Activated naive CD8-positive, alpha-beta T cell treated with anti-CD3 and anti-CD28 coated beads for 36 hours (primary cell): ENCODE measurements at regions not wholly inside any gene's neighbourhood (a gene's known extent, or its start where the extent isn't known, plus 50 kb on each side); places are given as distances from the start of the nearest gene placed in this dataset.

Experiments used
- DNase-seq: peaks from one replicate; pipeline ENCODE4 v3.0.0; 2021
- H3K27ac Mint-ChIP-seq: one replicate; pipeline ENCODE4 v1.8.0; 2022; ENCODE audit warnings: mild to moderate bottlenecking, moderate library complexity, mixed read lengths
- H3K27me3 Mint-ChIP-seq: one replicate; pipeline ENCODE4 v1.8.0; 2022; ENCODE audit warnings: mild to moderate bottlenecking, mixed read lengths
- H3K36me3 Mint-ChIP-seq: one replicate; pipeline ENCODE4 v1.8.0; 2021; ENCODE audit warnings: mild to moderate bottlenecking, mixed read lengths
- H3K4me1 Mint-ChIP-seq: one replicate; pipeline ENCODE4 v1.8.0; 2021; ENCODE audit warnings: mixed read lengths
- H3K4me3 Mint-ChIP-seq: one replicate; pipeline ENCODE4 v1.8.0; 2022; ENCODE audit warnings: mild to moderate bottlenecking, moderate library complexity, mixed read lengths
- H3K9me3 Mint-ChIP-seq: one replicate; pipeline ENCODE4 v1.8.0; 2022; ENCODE audit warnings: mixed read lengths

GRCh38 chr18:73918816-73919215 lies 228.8 kb downstream of the FBXO15 start:
- Mint-ChIP-seq H3K27ac (no peak overlapping the region), H3K36me3 (no peaks in the 10 kb centered on the region), H3K4me3 (no peak overlapping the region), H3K27me3 (peaks cover 13% of the 10 kb centered on the region), H3K9me3 (no peaks in the 10 kb centered on the region), H3K4me1 (no peaks in the 10 kb centered on the region)
- DNase-seq = no peak

- Mint-ChIP-seq H3K4me1 (no peaks in the 10 kb centered on the region), H3K4me3 (no peak overlapping the region), H3K27me3 (peaks cover 12% of the 10 kb centered on the region), H3K36me3 (no peaks in the 10 kb centered on the region), H3K27ac (no peak overlapping the region), H3K9me3 (no peaks in the 10 kb centered on the region)
- no peak for DNase-seq
Observed at GRCh38 chr18:73917046-73917445, 230.6 kb downstream of the FBXO15 start.

- no peaks in the 10 kb centered on the region for H3K4me1 Mint-ChIP-seq
- no peaks in the 10 kb centered on the region for H3K36me3 Mint-ChIP-seq
- H3K4me3 Mint-ChIP-seq = no peak overlapping the region
Observed at GRCh38 chr18:73913505-73913904, 234.1 kb downstream of the FBXO15 start.

GRCh38 chr18:73908323-73908722 lies 239.3 kb downstream of the FBXO15 start:
- H3K9me3 Mint-ChIP-seq = no peaks in the 10 kb centered on the region
- no peak for DNase-seq
- no peak overlapping the region for H3K4me3 Mint-ChIP-seq
- no peak overlapping the region for H3K27ac Mint-ChIP-seq
- no peaks in the 10 kb centered on the region for H3K4me1 Mint-ChIP-seq
- H3K27me3 Mint-ChIP-seq = peaks cover 24% of the 10 kb centered on the region
- H3K36me3 Mint-ChIP-seq = no peaks in the 10 kb centered on the region

More at GRCh38 chr18:73913505-73913904, 234.1 kb downstream of the FBXO15 start:
- Mint-ChIP-seq H3K27ac (no peak overlapping the region), H3K27me3 (peaks cover 19% of the 10 kb centered on the region), H3K9me3 (no peaks in the 10 kb centered on the region)
- DNase-seq = no peak

- Mint-ChIP-seq H3K36me3 (no peaks in the 10 kb centered on the region), H3K4me1 (no peaks in the 10 kb centered on the region), H3K27me3 (peaks cover 6% of the 10 kb centered on the region), H3K4me3 (no peak overlapping the region), H3K9me3 (no peaks in the 10 kb centered on the region), H3K27ac (no peak overlapping the region)
- DNase-seq = no peak
Observed at GRCh38 chr18:73901566-73901965, 246.1 kb downstream of the FBXO15 start.

GRCh38 chr18:73901151-73901550 lies 246.5 kb downstream of the FBXO15 start:
- no peaks in the 10 kb centered on the region for H3K9me3 Mint-ChIP-seq
- H3K27ac Mint-ChIP-seq = no peak overlapping the region
- no peak overlapping the region for H3K4me3 Mint-ChIP-seq
- H3K36me3 Mint-ChIP-seq = no peaks in the 10 kb centered on the region
- H3K27me3 Mint-ChIP-seq = peaks cover 1% of the 10 kb centered on the region
- no peak for DNase-seq
- H3K4me1 Mint-ChIP-seq = no peaks in the 10 kb centered on the region

- no peak for DNase-seq
- Mint-ChIP-seq H3K27me3 (no peaks in the 10 kb centered on the region), H3K36me3 (no peaks in the 10 kb centered on the region), H3K4me1 (no peaks in the 10 kb centered on the region), H3K9me3 (no peaks in the 10 kb centered on the region), H3K27ac (no peak overlapping the region), H3K4me3 (no peak overlapping the region)
Observed at GRCh38 chr18:73900106-73900835, 247.4 kb downstream of the FBXO15 start.

- H3K36me3 Mint-ChIP-seq = no peaks in the 10 kb centered on the region
- no peaks in the 10 kb centered on the region for H3K4me1 Mint-ChIP-seq
Observed at GRCh38 chr18:73897517-73897916, 250.1 kb downstream of the FBXO15 start.

GRCh38 chr18:73896685-73897084 lies 250.9 kb downstream of the FBXO15 start:
- Mint-ChIP-seq H3K9me3 (no peaks in the 10 kb centered on the region), H3K36me3 (no peaks in the 10 kb centered on the region), H3K27me3 (peaks cover 3% of the 10 kb centered on the region), H3K4me1 (no peaks in the 10 kb centered on the region), H3K27ac (no peak overlapping the region), H3K4me3 (no peak overlapping the region)
- no peak for DNase-seq

More at GRCh38 chr18:73897517-73897916, 250.1 kb downstream of the FBXO15 start:
- Mint-ChIP-seq H3K4me3 (no peak overlapping the region), H3K9me3 (no peaks in the 10 kb centered on the region), H3K27me3 (peaks cover 3% of the 10 kb centered on the region), H3K27ac (no peak overlapping the region)
- DNase-seq = no peak

- Mint-ChIP-seq H3K27me3 (peaks cover 3% of the 10 kb centered on the region), H3K27ac (no peak overlapping the region), H3K4me3 (no peak overlapping the region), H3K36me3 (no peaks in the 10 kb centered on the region), H3K9me3 (no peaks in the 10 kb centered on the region), H3K4me1 (no peaks in the 10 kb centered on the region)
- no peak for DNase-seq
Observed at GRCh38 chr18:73895701-73896100, 251.9 kb downstream of the FBXO15 start.

- H3K4me3 Mint-ChIP-seq = no peak overlapping the region
- H3K27ac Mint-ChIP-seq = no peak overlapping the region
- H3K27me3 Mint-ChIP-seq = peaks cover 3% of the 10 kb centered on the region
- no peaks in the 10 kb centered on the region for H3K36me3 Mint-ChIP-seq
- H3K9me3 Mint-ChIP-seq = no peaks in the 10 kb centered on the region
- no peak for DNase-seq
- no peaks in the 10 kb centered on the region for H3K4me1 Mint-ChIP-seq
Observed at GRCh38 chr18:73893880-73894279, 253.8 kb downstream of the FBXO15 start.

- no peak for DNase-seq
- H3K27ac Mint-ChIP-seq = no peak overlapping the region
- no peak overlapping the region for H3K4me3 Mint-ChIP-seq
- H3K9me3 Mint-ChIP-seq = no peaks in the 10 kb centered on the region
- no peaks in the 10 kb centered on the region for H3K4me1 Mint-ChIP-seq
- peaks cover 3% of the 10 kb centered on the region for H3K27me3 Mint-ChIP-seq
- H3K36me3 Mint-ChIP-seq = no peaks in the 10 kb centered on the region
Observed at GRCh38 chr18:73891572-73892421, 255.8 kb downstream of the FBXO15 start.

GRCh38 chr18:73888565-73888964 lies 259.1 kb downstream of the FBXO15 start:
- H3K4me1 Mint-ChIP-seq = no peaks in the 10 kb centered on the region
- no peak for DNase-seq
- peaks cover 3% of the 10 kb centered on the region for H3K27me3 Mint-ChIP-seq
- H3K36me3 Mint-ChIP-seq = no peaks in the 10 kb centered on the region
- no peaks in the 10 kb centered on the region for H3K9me3 Mint-ChIP-seq
- no peak overlapping the region for H3K4me3 Mint-ChIP-seq
- H3K27ac Mint-ChIP-seq = no peak overlapping the region

- Mint-ChIP-seq H3K27me3 (peaks cover 3% of the 10 kb centered on the region), H3K4me3 (no peak overlapping the region), H3K36me3 (no peaks in the 10 kb centered on the region), H3K27ac (no peak overlapping the region), H3K9me3 (no peaks in the 10 kb centered on the region), H3K4me1 (no peaks in the 10 kb centered on the region)
- DNase-seq = no peak
Observed at GRCh38 chr18:73887801-73888200, 259.8 kb downstream of the FBXO15 start.

GRCh38 chr18:73884868-73885267 lies 262.8 kb downstream of the FBXO15 start:
- H3K4me1 Mint-ChIP-seq = no peaks in the 10 kb centered on the region
- no peak overlapping the region for H3K27ac Mint-ChIP-seq
- no peaks in the 10 kb centered on the region for H3K9me3 Mint-ChIP-seq
- no peaks in the 10 kb centered on the region for H3K27me3 Mint-ChIP-seq
- DNase-seq = no peak
- H3K36me3 Mint-ChIP-seq = no peaks in the 10 kb centered on the region
- no peak overlapping the region for H3K4me3 Mint-ChIP-seq
